Endothelial cell of umbilical vein (primary cell): ENCODE measurements at regions not wholly inside any gene's neighbourhood (a gene's known extent, or its start where the extent isn't known, plus 50 kb on each side); places are given as distances from the start of the nearest gene placed in this dataset.

Source experiments
- BruUV-seq: library from RNA; stranded (reverse); fragments of 400-500 nt; replicated peaks from 2 replicates; lab custom pipeline; 2021; lab: Mats Ljungman, UMichigan
- CTCF ChIA-PET: fragments of 300-600, 350-600 bp; sonication (Branson Sonifier 250); formaldehyde crosslinking; loops from one replicate; lab custom pipeline; 2021; ENCODE audit warnings: antibody characterized with exemption, inconsistent platforms; lab: Charles Lee
- POLR2A ChIA-PET: fragments of 300-600, 350-600 bp; sonication (Branson Sonifier 250); formaldehyde crosslinking; loops from one replicate; lab custom pipeline; 2021; ENCODE audit warnings: antibody characterized with exemption, inconsistent platforms; lab: Charles Lee
- DNase-seq: peaks from one replicate; pipeline ENCODE4 v3.0.0-alpha.2; 2011; ENCODE audit warnings: low read depth, low spot score
- FAIRE-seq: peaks from 2 replicates; lab custom pipeline; 2011; peaks lifted over from hg19 to GRCh38; lab: Jason Lieb, UNC
- H2AFZ ChIP-seq: 2 replicates; pipeline ENCODE4 v1.6.0; 2012; ENCODE audit warnings: low read depth, low read length, control low read depth, inconsistent platforms
- H3K27ac ChIP-seq: 2 replicates; pipeline ENCODE4 v1.5.1; 2011; ENCODE audit warnings: low read depth, mild to moderate bottlenecking, control low read depth, low read length, moderate library complexity; ENCODE audit not compliant: insufficient read depth
- H3K27me3 ChIP-seq, 2 experiments: 2 replicates each; pipeline versions ENCODE4 v1.6.0 to v1.6.1; 2011; ENCODE audit warnings: low read length in 2 of 2, mixed read lengths in 1 of 2; ENCODE audit not compliant: control insufficient read depth in 2 of 2, insufficient read depth in 2 of 2
- H3K36me3 ChIP-seq, 2 experiments: 2 replicates in 1 of 2; 3 replicates in 1 of 2; pipeline ENCODE4 v1.5.1; 2011; ENCODE audit warnings: low read length in 2 of 2, mild to moderate bottlenecking in 1 of 2, moderate library complexity in 1 of 2; ENCODE audit not compliant: control insufficient read depth in 2 of 2, insufficient read depth in 2 of 2; ENCODE audit errors: extremely low read depth in 1 of 2
- H3K4me1 ChIP-seq: 3 replicates; pipeline ENCODE4 v1.5.1; 2011; ENCODE audit warnings: mild to moderate bottlenecking, low read length; ENCODE audit not compliant: control insufficient read depth, insufficient read depth; ENCODE audit errors: extremely low read depth
- H3K4me2 ChIP-seq: 2 replicates; pipeline ENCODE4 v1.6.1; 2011; ENCODE audit warnings: low read length, control low read depth, mixed read lengths; ENCODE audit not compliant: insufficient read depth
- H3K4me3 ChIP-seq, 3 experiments: fragments of 200-600 bp in 1 of 3; sonication (generic), shearing (Covaris generic) in 1 of 3; replicated peaks in 1 of 3; 2 replicates each; pipeline ENCODE4 v1.5.1; 2011 to 2016; ENCODE audit warnings: control low read depth in 3 of 3, low read length in 3 of 3, mild to moderate bottlenecking in 2 of 3, inconsistent platforms in 1 of 3, low read depth in 1 of 3, moderate library complexity in 1 of 3; ENCODE audit not compliant: insufficient read depth in 1 of 3
- H3K79me2 ChIP-seq: 2 replicates; pipeline ENCODE4 v1.6.0; 2012; ENCODE audit warnings: low read length, inconsistent platforms; ENCODE audit not compliant: control insufficient read depth, insufficient read depth
- H3K9ac ChIP-seq: replicated peaks from 2 replicates; pipeline ENCODE3; 2011; ENCODE audit warnings: low read length, control low read depth; ENCODE audit not compliant: insufficient read depth; ENCODE audit errors: extremely low read depth
- H3K9me1 ChIP-seq: replicated peaks from 3 replicates; pipeline ENCODE4 v1.6.0; 2011; ENCODE audit warnings: mild to moderate bottlenecking, low read length; ENCODE audit not compliant: control insufficient read depth, insufficient read depth; ENCODE audit errors: extremely low read depth
- H3K9me3 ChIP-seq: replicated peaks from 2 replicates; pipeline ENCODE4 v1.5.1; 2012; ENCODE audit warnings: low read length, inconsistent platforms; ENCODE audit not compliant: control insufficient read depth, insufficient read depth
- H4K20me1 ChIP-seq: replicated peaks from 2 replicates; pipeline ENCODE3; 2011; ENCODE audit warnings: mild to moderate bottlenecking, low read length; ENCODE audit not compliant: control insufficient read depth, insufficient read depth; ENCODE audit errors: extremely low read depth
- CTCF ChIP-seq, 2 donors: IDR thresholded peaks; 1 replicate in 1 of 2; 2 replicates in 1 of 2; pipeline ENCODE4 v1.5.1; 2011; ENCODE audit warnings: low read length in 2 of 2, mild to moderate bottlenecking in 2 of 2, moderate library complexity in 2 of 2, control low read depth in 1 of 2, inconsistent platforms in 1 of 2, low read depth in 1 of 2; ENCODE audit not compliant: insufficient read depth in 1 of 2; ENCODE audit errors: extremely low read depth in 1 of 2
- EZH2 ChIP-seq: IDR thresholded peaks from 2 replicates; pipeline ENCODE4 v1.6.1; 2012; ENCODE audit warnings: borderline replicate concordance, low read depth, mild to moderate bottlenecking, moderate library complexity, low read length, inconsistent platforms; ENCODE audit not compliant: severe bottlenecking
- JUN ChIP-seq: IDR thresholded peaks from 2 replicates; pipeline ENCODE4 v1.6.1; 2011; ENCODE audit warnings: borderline replicate concordance, low read depth; ENCODE audit not compliant: insufficient read length, insufficient read depth
- MYC ChIP-seq: IDR thresholded peaks from one replicate; pipeline ENCODE4 v1.6.1; 2011; ENCODE audit warnings: mild to moderate bottlenecking, low read depth, low read length
- POLR2A ChIP-seq: IDR thresholded peaks from 2 replicates; pipeline ENCODE4 v1.6.1; 2012; ENCODE audit warnings: low read depth, mild to moderate bottlenecking, control low read depth, low read length
- POLR2AphosphoS5 ChIP-seq: IDR thresholded peaks from 2 replicates; pipeline ENCODE4 v1.6.1; 2012; ENCODE audit warnings: low read depth, mild to moderate bottlenecking, control low read depth, low read length, moderate library complexity; ENCODE audit not compliant: insufficient read depth
- dilution Hi-C: fragments of 300-500 bp; cut with MboI; formaldehyde crosslinking; loops from one replicate; pipeline ENCODE4 v1.15.0; 2019; ENCODE audit warnings: low sequenced_read_pairs; ENCODE audit not compliant: extremely low pct_ligation_motif_present
- intact Hi-C: fragments of 100-400 bp; cut with micrococcal nuclease; formaldehyde crosslinking; loops from one replicate; pipeline ENCODE4 v1.10.0; 2022

- Histone ChIP-seq H2AFZ (no peak overlapping the region), H3K4me2 (no peak overlapping the region)
- CTCF ChIA-PET, result no interaction called here
These were observed 639.7 kb downstream of the TRIML1 start for GRCh38 chr4:188778905-188779304.

More at GRCh38 chr4:188778905-188779304, 639.7 kb downstream of the TRIML1 start:
- FAIRE-seq (no peak), DNase-seq (no peak)
- Histone ChIP-seq H3K4me3 (no peak overlapping the region), H3K9me1 (no peaks in the 10 kb centered on the region), H4K20me1 (no peaks in the 10 kb centered on the region), H3K79me2 (no peaks in the 10 kb centered on the region), H3K4me1 (no peaks in the 10 kb centered on the region), H3K36me3 (no peaks in the 10 kb centered on the region), H3K27ac (no peak overlapping the region), H3K9me3 (peaks cover 7% of the 10 kb centered on the region), H3K9ac (no peak overlapping the region), H3K27me3 (no peaks in the 10 kb centered on the region)
- no TSS peak for BruUV-seq
- intact Hi-C loops (no loop called here), dilution Hi-C loops (no loop called here)
- POLR2A ChIA-PET, result no interaction called here
- TF ChIP-seq CTCF (IDR thresholded peaks at IDR 0.05; ENCODE audit: extremely low read depth in 1 of 2, insufficient read depth in 1 of 2, low read depth in 1 of 2, low read length in 2 of 2) (no peak), POLR2A (no peak), POLR2AphosphoS5 (no peak), EZH2 (no peak), JUN (no peak), MYC (no peak)
